ENCODE measurements at regions not wholly inside any gene's neighbourhood (a gene's known extent, or its start where the extent isn't known, plus 50 kb on each side); places are given as distances from the start of the nearest gene placed in this dataset.

- TF ChIP-seq EZH2phosphoT487 (IDR thresholded peaks at IDR 0.05; ENCODE audit: unreplicated experiment) (no peak), CTCF (conservative IDR thresholded peaks at IDR 0.05; ENCODE audit: low read depth in 2 of 2) (no peak)
These were observed 79.2 kb upstream of the MGAT5 start for GRCh38 chr2:134174711-134175110.

Data from GM23338 (cell line).